ENCODE measurements at regions not wholly inside any gene's neighbourhood (a gene's known extent, or its start where the extent isn't known, plus 50 kb on each side); places are given as distances from the start of the nearest gene placed in this dataset.

GRCh38 chr7:156318426-156318825, 322.1 kb upstream of the RNF32 start:
- TF ChIP-seq CTCF (IDR thresholded peaks at IDR 0.05; ENCODE audit: low read depth, low read length) = no peak
- DNase-seq (ENCODE audit: low read depth in 2 of 2) = no peak
- H3K4me3 ChIP-seq (replicated peaks in 1 of 2; ENCODE audit: low read depth in 2 of 2, low read length in 2 of 2) = no peak overlapping the region

DNA sequence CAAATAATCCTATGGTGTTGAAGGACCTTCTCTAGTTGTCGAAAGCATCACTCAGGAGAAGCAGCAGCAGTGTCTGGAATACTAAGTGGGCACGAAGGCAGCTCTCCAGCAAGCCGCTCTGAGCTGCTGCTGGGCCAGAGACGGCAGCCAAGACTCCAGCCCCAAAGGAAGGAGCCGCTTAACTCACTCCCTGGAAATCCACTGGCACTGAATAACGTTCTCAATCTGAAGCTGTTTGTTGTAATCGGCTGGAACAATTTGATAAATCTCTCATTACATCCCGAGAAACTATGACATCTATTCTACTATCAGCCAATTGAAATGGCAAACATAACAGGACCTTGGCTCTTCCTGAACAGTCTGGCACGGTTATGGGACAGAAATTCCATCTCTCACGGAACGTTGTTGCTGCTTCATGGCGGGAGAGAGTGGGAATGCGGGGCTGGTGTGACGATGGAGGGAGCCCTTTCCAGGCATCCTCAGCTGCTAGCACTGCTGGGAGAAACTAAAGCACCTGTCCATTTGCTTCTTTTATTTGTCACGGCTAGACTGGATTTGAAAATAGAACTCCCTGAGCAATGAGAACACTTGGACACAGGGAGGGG, 331.5 kb upstream of the RNF32 start:
- DNase-seq (ENCODE audit: low read depth in 2 of 2) = no peak
- TF ChIP-seq CTCF (IDR thresholded peaks at IDR 0.05; ENCODE audit: low read depth, low read length) = no peak
- no peak overlapping the region for H3K4me3 ChIP-seq (replicated peaks in 1 of 2; ENCODE audit: low read depth in 2 of 2, low read length in 2 of 2)

GRCh38 chr7:156307193-156307592, 333.4 kb upstream of the RNF32 start:
- H3K4me3 ChIP-seq (replicated peaks in 1 of 2; ENCODE audit: low read depth in 2 of 2, low read length in 2 of 2) = no peak overlapping the region
- TF ChIP-seq CTCF (IDR thresholded peaks at IDR 0.05; ENCODE audit: low read depth, low read length) = no peak
- no peak for DNase-seq (ENCODE audit: low read depth in 2 of 2)

DNA sequence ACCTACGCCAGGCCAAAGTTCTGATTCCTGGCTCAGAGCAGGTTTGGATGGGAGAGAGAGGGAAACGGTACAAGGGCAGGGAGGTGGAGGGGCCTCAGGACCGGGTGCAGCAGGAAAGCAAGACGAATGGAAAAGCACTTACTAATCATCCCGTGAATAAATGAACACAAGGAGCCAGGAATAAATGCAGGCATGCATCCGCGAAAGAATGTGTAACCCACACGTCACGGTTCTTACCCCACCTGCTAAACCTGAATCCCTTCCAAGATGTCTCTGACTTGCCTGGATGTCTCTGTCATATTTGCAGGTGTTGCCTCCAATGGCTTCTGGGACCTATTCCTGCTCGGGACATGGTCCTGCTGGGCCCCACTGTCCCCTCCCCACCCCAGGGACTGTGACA, 335.2 kb upstream of the RNF32 start:
- no peak for TF ChIP-seq CTCF (IDR thresholded peaks at IDR 0.05; ENCODE audit: low read depth, low read length)
- H3K4me3 ChIP-seq (replicated peaks in 1 of 2; ENCODE audit: low read depth in 2 of 2, low read length in 2 of 2) = no peak overlapping the region
- DNase-seq (ENCODE audit: low read depth in 2 of 2) = no peak

DNA sequence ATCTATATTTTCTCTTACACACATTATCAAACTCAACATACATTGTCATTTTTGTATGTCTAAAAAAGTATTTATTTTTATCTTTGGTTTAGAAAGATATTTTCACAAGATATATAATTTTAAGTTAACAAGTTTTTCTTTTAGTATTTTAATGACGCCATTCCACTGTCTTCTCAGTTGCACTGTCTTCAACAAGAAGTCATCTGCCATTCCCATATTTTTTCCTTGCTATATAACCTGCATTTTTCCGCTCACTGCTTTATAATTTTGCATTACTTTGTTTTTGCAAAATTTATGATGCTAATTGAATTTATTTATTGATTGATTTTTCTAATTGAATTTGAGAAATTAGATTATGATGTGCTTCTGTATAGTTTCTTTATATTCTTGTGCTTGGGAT, 357.8 kb upstream of the RNF32 start:
- no peak for DNase-seq (ENCODE audit: low read depth in 2 of 2)
- no peak overlapping the region for H3K4me3 ChIP-seq (replicated peaks in 1 of 2; ENCODE audit: low read depth in 2 of 2, low read length in 2 of 2)
- TF ChIP-seq CTCF (IDR thresholded peaks at IDR 0.05; ENCODE audit: low read depth, low read length) = no peak

GRCh38 chr7:156279635-156280034, 360.9 kb upstream of the RNF32 start:
- no peak for TF ChIP-seq CTCF (IDR thresholded peaks at IDR 0.05; ENCODE audit: low read depth, low read length)
- no peak for DNase-seq (ENCODE audit: low read depth in 2 of 2)
- H3K4me3 ChIP-seq (replicated peaks in 1 of 2; ENCODE audit: low read depth in 2 of 2, low read length in 2 of 2) = no peak overlapping the region

- no peak overlapping the region for H3K4me3 ChIP-seq (replicated peaks in 1 of 2; ENCODE audit: low read depth in 2 of 2, low read length in 2 of 2)
- no peak for TF ChIP-seq CTCF (IDR thresholded peaks at IDR 0.05; ENCODE audit: low read depth, low read length)
- no peak for DNase-seq (ENCODE audit: low read depth in 2 of 2)
Measured at GRCh38 chr7:156275292-156275691, 365.3 kb upstream of the RNF32 start.
